Retinal pigment epithelial cell (primary cell): ENCODE measurements at regions not wholly inside any gene's neighbourhood (a gene's known extent, or its start where the extent isn't known, plus 50 kb on each side); places are given as distances from the start of the nearest gene placed in this dataset.

Experiments
- DNase-seq: peaks from one replicate; pipeline ENCODE4 v3.0.0-alpha.2; 2010; ENCODE audit warnings: low read depth
- H3K4me3 ChIP-seq: 2 replicates; pipeline ENCODE4 v1.5.1; 2011; ENCODE audit warnings: mild to moderate bottlenecking, low read length, control low read depth, moderate library complexity
- CTCF ChIP-seq: conservative IDR thresholded peaks from 2 replicates; pipeline ENCODE4 v1.5.1; 2011; ENCODE audit warnings: low read depth, low read length, control low read depth, inconsistent platforms

GRCh38 chr2:164439885-164440284 lies 181.4 kb downstream of the GRB14 start:
- DNase-seq, result no peak
- no peak overlapping the region for H3K4me3 ChIP-seq
- TF ChIP-seq CTCF, result no peak

GRCh38 chr2:164439235-164439634 lies 182.0 kb downstream of the GRB14 start:
- TF ChIP-seq CTCF, result no peak
- no peak overlapping the region for H3K4me3 ChIP-seq
- DNase-seq, result no peak

GRCh38 chr2:164438490-164439205 lies 182.6 kb downstream of the GRB14 start:
- no peak for TF ChIP-seq CTCF
- H3K4me3 ChIP-seq, result no peak overlapping the region
- DNase-seq, result no peak

- TF ChIP-seq CTCF, result no peak
- no peak overlapping the region for H3K4me3 ChIP-seq
- no peak for DNase-seq
These were observed 185.2 kb downstream of the GRB14 start for GRCh38 chr2:164436131-164436530.

- H3K4me3 ChIP-seq, result no peak overlapping the region
- DNase-seq, result peak; percentile 21
- peak; percentile 85 for TF ChIP-seq CTCF
These were observed 191.0 kb downstream of the GRB14 start for GRCh38 chr2:164430166-164430783.

- no peak overlapping the region for H3K4me3 ChIP-seq
- DNase-seq, result no peak
- TF ChIP-seq CTCF, result no peak
These were observed 191.9 kb downstream of the GRB14 start for GRCh38 chr2:164429354-164429753.

- no peak for DNase-seq
- TF ChIP-seq CTCF, result no peak
- no peak overlapping the region for H3K4me3 ChIP-seq
These were observed 194.2 kb downstream of the GRB14 start for GRCh38 chr2:164427111-164427510.
